ENCODE measurements at regions not wholly inside any gene's neighbourhood (a gene's known extent, or its start where the extent isn't known, plus 50 kb on each side); places are given as distances from the start of the nearest gene placed in this dataset.

DNA sequence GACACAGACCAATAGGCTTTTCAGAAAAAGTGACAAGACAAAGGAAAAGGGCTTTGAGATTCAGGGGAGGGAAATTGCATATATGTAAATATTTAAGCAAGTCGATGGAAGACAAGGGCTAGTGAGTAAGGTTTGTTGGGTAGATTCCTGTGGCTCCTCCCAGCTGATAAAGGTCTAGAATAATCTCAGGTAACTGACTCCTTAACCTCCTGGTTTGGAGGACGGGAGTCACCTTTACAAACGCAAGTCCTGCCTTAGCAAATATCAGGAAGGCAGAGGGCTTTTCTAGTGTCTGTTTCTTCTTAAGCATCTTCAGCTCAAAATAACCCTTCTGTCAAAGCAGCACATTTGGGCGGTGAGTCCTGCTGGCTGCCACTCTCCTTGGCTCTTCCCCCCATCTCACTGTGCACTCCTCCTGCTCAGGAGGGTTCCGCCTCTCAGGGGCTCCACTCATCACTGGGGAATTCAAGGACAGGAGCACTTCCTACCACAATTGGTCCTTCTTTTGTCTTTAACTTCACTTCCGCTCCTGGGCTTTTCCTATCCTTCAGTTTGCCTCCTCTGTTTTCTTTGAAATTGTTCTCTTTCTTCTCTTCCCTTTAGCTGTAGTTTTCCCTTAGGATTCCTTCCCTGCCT, 496.3 kb upstream of the KLF6 start:
- ChIA-PET POLR2A (interaction anchor here (0.6 kb wide), 1 partner anchor 19 kb away, joined by 7 read pairs; no protein-coding TSS in a partner anchor), CTCF (no interaction called here)
- intact Hi-C loops (cut with micrococcal nuclease; ENCODE audit: unreplicated experiment): no loop called here
- no peaks in the 10 kb centered on the region for H3K27me3 ChIP-seq (ENCODE audit: control insufficient read depth, insufficient read depth, low read length)
- 0 out of 2 replicates have a peak, but pooled peaks have one; percentile 30 for ATAC-seq
- no peak overlapping the region for H3K4me3 ChIP-seq (ENCODE audit: low read depth in 2 of 2, low read length in 2 of 2)
- BruUV-seq (replicated peaks): no TSS peak
- H3K9me3 ChIP-seq (ENCODE audit: control insufficient read depth, insufficient read depth, low read depth, low read length): peaks cover 3% of the 10 kb centered on the region; the same call in 1 of the 2 replicates
- in situ Hi-C loops (cut with HindIII; ENCODE audit: low pct_unique_long_range_greater_than_20kb, low sequenced_read_pairs): no loop called here
- H3K36me3 ChIP-seq (ENCODE audit: control insufficient read depth, insufficient read depth, low read length): no peaks in the 10 kb centered on the region
- peak overlapping the region; percentile 83 for H3K27ac ChIP-seq (ENCODE audit: low read length)
- no peak for TF ChIP-seq SIN3A (IDR thresholded peaks at IDR 0.05; ENCODE audit: borderline replicate concordance, insufficient read depth, low read depth, low read length)
- no peak for DNase-seq (ENCODE audit: low read depth, low spot score)
- H3K4me1 ChIP-seq (ENCODE audit: control insufficient read depth, insufficient read depth, low read length): peaks cover 9% of the 10 kb centered on the region

DNA sequence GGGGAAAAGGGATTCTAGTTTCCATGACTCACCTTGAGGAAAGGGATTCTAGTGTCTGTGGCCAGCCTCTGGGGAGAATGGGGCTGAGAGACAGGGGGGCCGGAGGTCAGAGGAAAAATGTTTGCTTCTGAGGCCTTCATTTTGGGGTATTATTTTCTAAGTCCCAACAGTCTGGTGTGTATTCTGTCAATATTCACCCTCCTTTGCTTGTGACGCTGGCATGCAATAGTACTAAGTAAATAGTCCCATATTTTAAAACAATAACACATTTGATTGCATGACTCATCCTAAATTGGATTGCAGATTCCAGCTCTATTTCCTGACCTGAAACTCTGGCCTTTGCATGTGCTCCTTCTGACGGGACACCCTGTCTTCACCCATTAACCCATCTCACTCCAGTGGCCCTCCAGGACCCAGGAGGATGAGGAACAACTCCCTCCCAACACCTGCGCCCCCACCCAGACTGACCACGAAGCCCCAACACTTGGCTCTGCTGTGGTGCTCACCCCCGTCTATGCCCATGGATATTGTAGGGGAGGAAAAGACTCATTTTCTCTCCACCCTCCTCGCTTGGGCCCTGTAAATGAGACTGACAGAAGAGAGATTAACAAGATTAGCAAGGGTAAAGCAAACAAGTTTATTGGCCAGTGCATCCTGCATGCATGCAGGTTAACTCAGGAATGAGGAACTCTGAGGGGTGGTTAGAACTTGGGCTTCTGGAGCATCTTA, 495.6 kb upstream of the KLF6 start:
- DNase-seq (ENCODE audit: low read depth, low spot score) (no peak), ATAC-seq (peak; percentile 87)
- POLR2A ChIA-PET: interaction anchor here (0.6 kb wide), 1 partner anchor 19 kb away, joined by 7 read pairs; no protein-coding TSS in a partner anchor
- intact Hi-C loops (cut with micrococcal nuclease; ENCODE audit: unreplicated experiment) (no loop called here), in situ Hi-C loops (cut with HindIII; ENCODE audit: low pct_unique_long_range_greater_than_20kb, low sequenced_read_pairs) (no loop called here)
- Histone ChIP-seq H3K27ac (ENCODE audit: low read length) (peak overlapping the region; percentile 83), H3K27me3 (ENCODE audit: control insufficient read depth, insufficient read depth, low read length) (no peaks in the 10 kb centered on the region), H3K9me3 (ENCODE audit: control insufficient read depth, insufficient read depth, low read depth, low read length) (no peaks in the 10 kb centered on the region; the same call in 1 of the 2 replicates), H3K36me3 (ENCODE audit: control insufficient read depth, insufficient read depth, low read length) (no peaks in the 10 kb centered on the region), H3K4me1 (ENCODE audit: control insufficient read depth, insufficient read depth, low read length) (peaks cover 9% of the 10 kb centered on the region), H3K4me3 (ENCODE audit: low read depth in 2 of 2, low read length in 2 of 2) (no peak overlapping the region)
- CTCF ChIA-PET: no interaction called here
- TF ChIP-seq TCF7L2 (IDR thresholded peaks at IDR 0.05; ENCODE audit: low read depth, low read length) (no peak), POLR2AphosphoS5 (IDR thresholded peaks at IDR 0.05; ENCODE audit: low read depth, low read length) (no peak; the same call in 1 of the 2 replicates), SIN3A (IDR thresholded peaks at IDR 0.05; ENCODE audit: borderline replicate concordance, insufficient read depth, low read depth, low read length) (no peak)
- TF ChIP-seq, protein P1, sequence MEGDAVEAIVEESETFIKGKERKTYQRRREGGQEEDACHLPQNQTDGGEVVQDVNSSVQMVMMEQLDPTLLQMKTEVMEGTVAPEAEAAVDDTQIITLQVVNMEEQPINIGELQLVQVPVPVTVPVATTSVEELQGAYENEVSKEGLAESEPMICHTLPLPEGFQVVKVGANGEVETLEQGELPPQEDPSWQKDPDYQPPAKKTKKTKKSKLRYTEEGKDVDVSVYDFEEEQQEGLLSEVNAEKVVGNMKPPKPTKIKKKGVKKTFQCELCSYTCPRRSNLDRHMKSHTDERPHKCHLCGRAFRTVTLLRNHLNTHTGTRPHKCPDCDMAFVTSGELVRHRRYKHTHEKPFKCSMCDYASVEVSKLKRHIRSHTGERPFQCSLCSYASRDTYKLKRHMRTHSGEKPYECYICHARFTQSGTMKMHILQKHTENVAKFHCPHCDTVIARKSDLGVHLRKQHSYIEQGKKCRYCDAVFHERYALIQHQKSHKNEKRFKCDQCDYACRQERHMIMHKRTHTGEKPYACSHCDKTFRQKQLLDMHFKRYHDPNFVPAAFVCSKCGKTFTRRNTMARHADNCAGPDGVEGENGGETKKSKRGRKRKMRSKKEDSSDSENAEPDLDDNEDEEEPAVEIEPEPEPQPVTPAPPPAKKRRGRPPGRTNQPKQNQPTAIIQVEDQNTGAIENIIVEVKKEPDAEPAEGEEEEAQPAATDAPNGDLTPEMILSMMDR (IDR thresholded peaks at IDR 0.05): no peak
- TF ChIP-seq, protein P2, sequence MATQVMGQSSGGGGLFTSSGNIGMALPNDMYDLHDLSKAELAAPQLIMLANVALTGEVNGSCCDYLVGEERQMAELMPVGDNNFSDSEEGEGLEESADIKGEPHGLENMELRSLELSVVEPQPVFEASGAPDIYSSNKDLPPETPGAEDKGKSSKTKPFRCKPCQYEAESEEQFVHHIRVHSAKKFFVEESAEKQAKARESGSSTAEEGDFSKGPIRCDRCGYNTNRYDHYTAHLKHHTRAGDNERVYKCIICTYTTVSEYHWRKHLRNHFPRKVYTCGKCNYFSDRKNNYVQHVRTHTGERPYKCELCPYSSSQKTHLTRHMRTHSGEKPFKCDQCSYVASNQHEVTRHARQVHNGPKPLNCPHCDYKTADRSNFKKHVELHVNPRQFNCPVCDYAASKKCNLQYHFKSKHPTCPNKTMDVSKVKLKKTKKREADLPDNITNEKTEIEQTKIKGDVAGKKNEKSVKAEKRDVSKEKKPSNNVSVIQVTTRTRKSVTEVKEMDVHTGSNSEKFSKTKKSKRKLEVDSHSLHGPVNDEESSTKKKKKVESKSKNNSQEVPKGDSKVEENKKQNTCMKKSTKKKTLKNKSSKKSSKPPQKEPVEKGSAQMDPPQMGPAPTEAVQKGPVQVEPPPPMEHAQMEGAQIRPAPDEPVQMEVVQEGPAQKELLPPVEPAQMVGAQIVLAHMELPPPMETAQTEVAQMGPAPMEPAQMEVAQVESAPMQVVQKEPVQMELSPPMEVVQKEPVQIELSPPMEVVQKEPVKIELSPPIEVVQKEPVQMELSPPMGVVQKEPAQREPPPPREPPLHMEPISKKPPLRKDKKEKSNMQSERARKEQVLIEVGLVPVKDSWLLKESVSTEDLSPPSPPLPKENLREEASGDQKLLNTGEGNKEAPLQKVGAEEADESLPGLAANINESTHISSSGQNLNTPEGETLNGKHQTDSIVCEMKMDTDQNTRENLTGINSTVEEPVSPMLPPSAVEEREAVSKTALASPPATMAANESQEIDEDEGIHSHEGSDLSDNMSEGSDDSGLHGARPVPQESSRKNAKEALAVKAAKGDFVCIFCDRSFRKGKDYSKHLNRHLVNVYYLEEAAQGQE (IDR thresholded peaks at IDR 0.05; ENCODE audit: insufficient read depth in 1 of 2, low read depth in 2 of 2, low read length in 1 of 2): no peak
- no TSS peak for BruUV-seq (replicated peaks)

DNA sequence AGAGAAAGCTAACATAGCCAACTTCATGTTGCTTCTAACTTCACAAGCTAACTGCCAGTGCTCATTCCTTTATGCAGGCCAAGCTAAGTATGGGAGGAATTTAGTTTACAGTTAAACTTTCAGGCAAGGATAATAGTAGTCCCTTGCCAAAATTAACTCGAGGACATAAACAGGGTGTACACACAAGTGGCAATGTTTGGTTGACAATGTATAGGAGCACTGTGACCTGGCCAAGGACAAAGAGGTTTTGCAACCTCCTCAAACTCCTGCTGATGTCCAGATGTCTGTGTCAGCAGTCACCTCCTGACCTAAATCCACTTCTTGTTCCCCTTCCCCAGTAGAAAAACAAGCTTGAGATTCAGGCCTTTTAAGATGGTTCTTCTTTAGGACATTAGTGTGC, 494.6 kb upstream of the KLF6 start:
- Histone ChIP-seq H3K36me3 (ENCODE audit: control insufficient read depth, insufficient read depth, low read length) (no peaks in the 10 kb centered on the region), H3K4me3 (ENCODE audit: low read depth in 2 of 2, low read length in 2 of 2) (no peak overlapping the region), H3K9me3 (ENCODE audit: control insufficient read depth, insufficient read depth, low read depth, low read length) (no peaks in the 10 kb centered on the region), H3K27ac (ENCODE audit: low read length) (peak overlapping the region; percentile 83), H3K4me1 (ENCODE audit: control insufficient read depth, insufficient read depth, low read length) (peaks cover 9% of the 10 kb centered on the region), H3K27me3 (ENCODE audit: control insufficient read depth, insufficient read depth, low read length) (no peaks in the 10 kb centered on the region)
- TF ChIP-seq TCF7L2 (IDR thresholded peaks at IDR 0.05; ENCODE audit: low read depth, low read length) (no peak), POLR2AphosphoS5 (IDR thresholded peaks at IDR 0.05; ENCODE audit: low read depth, low read length) (no peak), SIN3A (IDR thresholded peaks at IDR 0.05; ENCODE audit: borderline replicate concordance, insufficient read depth, low read depth, low read length) (no peak)
- TF ChIP-seq, protein P2 (IDR thresholded peaks at IDR 0.05; ENCODE audit: insufficient read depth in 1 of 2, low read depth in 2 of 2, low read length in 1 of 2): no peak
- TF ChIP-seq, protein P1 (IDR thresholded peaks at IDR 0.05): no peak
- no TSS peak for BruUV-seq (replicated peaks)
- intact Hi-C loops (cut with micrococcal nuclease; ENCODE audit: unreplicated experiment) (no loop called here), in situ Hi-C loops (cut with HindIII; ENCODE audit: low pct_unique_long_range_greater_than_20kb, low sequenced_read_pairs) (no loop called here)
- ChIA-PET POLR2A (no interaction called here), CTCF (no interaction called here)
- no peak for DNase-seq (ENCODE audit: low read depth, low spot score)
- no peak for ATAC-seq

All from Panc1 (cell line).